ENCODE measurements at regions not wholly inside any gene's neighbourhood (a gene's known extent, or its start where the extent isn't known, plus 50 kb on each side); places are given as distances from the start of the nearest gene placed in this dataset.

GRCh38 chr11:79616392-79616851 is 175.6 kb upstream of the TENM4 start:
- intact Hi-C loops (cut with micrococcal nuclease) = no loop called here
- no peak for FAIRE-seq
- POLR2A ChIA-PET = no interaction called here

GRCh38 chr11:79615425-79615824 is 174.6 kb upstream of the TENM4 start:
- BruUV-seq (replicated peaks) = no TSS peak
- dilution Hi-C loops (cut with MboI; ENCODE audit: extremely low pct_ligation_motif_present, low sequenced_read_pairs) (no loop called here), intact Hi-C loops (cut with micrococcal nuclease) (no loop called here)
- Histone ChIP-seq H3K9me1 (replicated peaks; ENCODE audit: control insufficient read depth, extremely low read depth, insufficient read depth, low read length) (no peaks in the 10 kb centered on the region), H3K9me3 (replicated peaks; ENCODE audit: control insufficient read depth, insufficient read depth, low read length) (peaks cover 10% of the 10 kb centered on the region), H3K9ac (replicated peaks; ENCODE audit: extremely low read depth, insufficient read depth, low read length) (no peak overlapping the region), H4K20me1 (replicated peaks; ENCODE audit: control insufficient read depth, extremely low read depth, insufficient read depth, low read length) (no peaks in the 10 kb centered on the region), H3K36me3 (ENCODE audit: control insufficient read depth in 2 of 2, extremely low read depth in 1 of 2, insufficient read depth in 2 of 2, low read length in 2 of 2) (no peaks in the 10 kb centered on the region), H3K4me1 (ENCODE audit: control insufficient read depth, extremely low read depth, insufficient read depth, low read length) (no peaks in the 10 kb centered on the region), H2AFZ (ENCODE audit: low read depth, low read length) (no peak overlapping the region), H3K4me3 (replicated peaks in 1 of 3; ENCODE audit: insufficient read depth in 1 of 3, low read depth in 1 of 3, low read length in 3 of 3) (no peak overlapping the region), H3K27me3 (ENCODE audit: control insufficient read depth in 2 of 2, insufficient read depth in 2 of 2, low read length in 2 of 2) (no peaks in the 10 kb centered on the region), H3K79me2 (ENCODE audit: control insufficient read depth, insufficient read depth, low read length) (no peaks in the 10 kb centered on the region), H3K27ac (ENCODE audit: insufficient read depth, low read depth, low read length) (no peak overlapping the region), H3K4me2 (ENCODE audit: insufficient read depth, low read length) (no peak overlapping the region)
- POLR2A ChIA-PET = no interaction called here
- CTCF ChIA-PET = no interaction called here
- no peak for FAIRE-seq
- TF ChIP-seq POLR2AphosphoS5 (IDR thresholded peaks at IDR 0.05; ENCODE audit: insufficient read depth, low read depth, low read length) (no peak), MAX (IDR thresholded peaks at IDR 0.05; ENCODE audit: insufficient read depth, insufficient read length) (no peak), POLR2A (IDR thresholded peaks at IDR 0.05; ENCODE audit: low read depth, low read length) (no peak), FOS (IDR thresholded peaks at IDR 0.05; ENCODE audit: borderline replicate concordance, insufficient read depth, low read length) (no peak), JUN (IDR thresholded peaks at IDR 0.05; ENCODE audit: borderline replicate concordance, insufficient read depth, insufficient read length, low read depth) (no peak), GATA2 (IDR thresholded peaks at IDR 0.05; ENCODE audit: insufficient read depth, insufficient read length, low read depth, low read length) (no peak), MYC (IDR thresholded peaks at IDR 0.05; ENCODE audit: low read depth, low read length) (no peak), EZH2 (IDR thresholded peaks at IDR 0.05; ENCODE audit: borderline replicate concordance, low read depth, low read length, severe bottlenecking) (no peak)
- TF ChIP-seq, protein P1, sequence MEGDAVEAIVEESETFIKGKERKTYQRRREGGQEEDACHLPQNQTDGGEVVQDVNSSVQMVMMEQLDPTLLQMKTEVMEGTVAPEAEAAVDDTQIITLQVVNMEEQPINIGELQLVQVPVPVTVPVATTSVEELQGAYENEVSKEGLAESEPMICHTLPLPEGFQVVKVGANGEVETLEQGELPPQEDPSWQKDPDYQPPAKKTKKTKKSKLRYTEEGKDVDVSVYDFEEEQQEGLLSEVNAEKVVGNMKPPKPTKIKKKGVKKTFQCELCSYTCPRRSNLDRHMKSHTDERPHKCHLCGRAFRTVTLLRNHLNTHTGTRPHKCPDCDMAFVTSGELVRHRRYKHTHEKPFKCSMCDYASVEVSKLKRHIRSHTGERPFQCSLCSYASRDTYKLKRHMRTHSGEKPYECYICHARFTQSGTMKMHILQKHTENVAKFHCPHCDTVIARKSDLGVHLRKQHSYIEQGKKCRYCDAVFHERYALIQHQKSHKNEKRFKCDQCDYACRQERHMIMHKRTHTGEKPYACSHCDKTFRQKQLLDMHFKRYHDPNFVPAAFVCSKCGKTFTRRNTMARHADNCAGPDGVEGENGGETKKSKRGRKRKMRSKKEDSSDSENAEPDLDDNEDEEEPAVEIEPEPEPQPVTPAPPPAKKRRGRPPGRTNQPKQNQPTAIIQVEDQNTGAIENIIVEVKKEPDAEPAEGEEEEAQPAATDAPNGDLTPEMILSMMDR (IDR thresholded peaks at IDR 0.05; ENCODE audit: extremely low read depth in 1 of 2, insufficient read depth in 1 of 2, low read depth in 1 of 2, low read length in 2 of 2) = no peak
- no peak for DNase-seq (ENCODE audit: low read depth, low spot score)

More at GRCh38 chr11:79616392-79616851, 175.6 kb upstream of the TENM4 start:
- dilution Hi-C loops (cut with MboI; ENCODE audit: extremely low pct_ligation_motif_present, low sequenced_read_pairs) = no loop called here
- no peak for DNase-seq (ENCODE audit: low read depth, low spot score)
- no peak overlapping the region for H2AFZ ChIP-seq (ENCODE audit: low read depth, low read length)
- H4K20me1 ChIP-seq (replicated peaks; ENCODE audit: control insufficient read depth, extremely low read depth, insufficient read depth, low read length) = no peaks in the 10 kb centered on the region
- TF ChIP-seq MYC (IDR thresholded peaks at IDR 0.05; ENCODE audit: low read depth, low read length) (no peak), GATA2 (IDR thresholded peaks at IDR 0.05; ENCODE audit: insufficient read depth, insufficient read length, low read depth, low read length) (no peak), POLR2AphosphoS5 (IDR thresholded peaks at IDR 0.05; ENCODE audit: insufficient read depth, low read depth, low read length) (no peak), EZH2 (IDR thresholded peaks at IDR 0.05; ENCODE audit: borderline replicate concordance, low read depth, low read length, severe bottlenecking) (no peak), POLR2A (IDR thresholded peaks at IDR 0.05; ENCODE audit: low read depth, low read length) (no peak), JUN (IDR thresholded peaks at IDR 0.05; ENCODE audit: borderline replicate concordance, insufficient read depth, insufficient read length, low read depth) (no peak)
- TF ChIP-seq, protein P1 (IDR thresholded peaks at IDR 0.05; ENCODE audit: extremely low read depth in 1 of 2, insufficient read depth in 1 of 2, low read depth in 1 of 2, low read length in 2 of 2) = no peak
- no peaks in the 10 kb centered on the region for H3K9me1 ChIP-seq (replicated peaks; ENCODE audit: control insufficient read depth, extremely low read depth, insufficient read depth, low read length)
- no peaks in the 10 kb centered on the region for H3K27me3 ChIP-seq (ENCODE audit: control insufficient read depth in 2 of 2, insufficient read depth in 2 of 2, low read length in 2 of 2)
- H3K36me3 ChIP-seq (ENCODE audit: control insufficient read depth in 2 of 2, extremely low read depth in 1 of 2, insufficient read depth in 2 of 2, low read length in 2 of 2) = no peaks in the 10 kb centered on the region
- no peak overlapping the region for H3K27ac ChIP-seq (ENCODE audit: insufficient read depth, low read depth, low read length)
- no peaks in the 10 kb centered on the region for H3K4me1 ChIP-seq (ENCODE audit: control insufficient read depth, extremely low read depth, insufficient read depth, low read length)
- H3K4me2 ChIP-seq (ENCODE audit: insufficient read depth, low read length) = no peak overlapping the region
- peaks cover 10% of the 10 kb centered on the region for H3K9me3 ChIP-seq (replicated peaks; ENCODE audit: control insufficient read depth, insufficient read depth, low read length)
- no peak overlapping the region for H3K9ac ChIP-seq (replicated peaks; ENCODE audit: extremely low read depth, insufficient read depth, low read length)
- CTCF ChIA-PET = no interaction called here
- H3K4me3 ChIP-seq (replicated peaks in 1 of 3; ENCODE audit: insufficient read depth in 1 of 3, low read depth in 1 of 3, low read length in 3 of 3) = no peak overlapping the region
- H3K79me2 ChIP-seq (ENCODE audit: control insufficient read depth, insufficient read depth, low read length) = no peaks in the 10 kb centered on the region
- no TSS peak for BruUV-seq (replicated peaks)
